HEK293 (cell line): ENCODE measurements at regions not wholly inside any gene's neighbourhood (a gene's known extent, or its start where the extent isn't known, plus 50 kb on each side); places are given as distances from the start of the nearest gene placed in this dataset.

Experiments used
- CTCF ChIA-PET: fragments of 350-600 bp; formaldehyde crosslinking; extraction: SDS; loops from one replicate; lab custom pipeline; 2021; ENCODE audit warnings: antibody characterized with exemption; lab: Yijun Ruan, JAX
- POLR2A ChIA-PET: fragments of 300-600 bp; formaldehyde crosslinking; extraction: SDS; loops from one replicate; lab custom pipeline; 2020; ENCODE audit warnings: antibody characterized with exemption, inconsistent platforms; lab: Yijun Ruan, JAX
- H3K27ac ChIP-seq: fragments of 200-500 bp; sonication (Bioruptor generic); 2 replicates; pipeline ENCODE4 v1.5.1; 2014; ENCODE audit warnings: low read depth, low read length, control low read depth, inconsistent platforms; ENCODE audit errors: extremely low read depth
- H3K36me3 ChIP-seq, 2 experiments: fragments of 200-500 bp in 1 of 2; sonication (Bioruptor generic) in 1 of 2; 1 replicate in 1 of 2; 2 replicates in 1 of 2; pipeline ENCODE4 v1.5.1; 2014 to 2017; ENCODE audit warnings: inconsistent platforms in 2 of 2, low read length in 2 of 2; ENCODE audit not compliant: control insufficient read depth in 2 of 2, insufficient read depth in 1 of 2
- H3K4me1 ChIP-seq: fragments of 200-500 bp; sonication (Bioruptor generic); 2 replicates; pipeline ENCODE4 v1.5.1; 2014; ENCODE audit warnings: mild to moderate bottlenecking, low read length, inconsistent platforms; ENCODE audit not compliant: control insufficient read depth, insufficient read depth
- H3K4me3 ChIP-seq: 2 replicates; pipeline ENCODE4 v1.5.1; 2011; ENCODE audit warnings: low read depth, mild to moderate bottlenecking, control low read depth, low read length, moderate library complexity
- H3K9me3 ChIP-seq: fragments of 200-500 bp; sonication (Bioruptor generic); 2 replicates; pipeline ENCODE4 v1.5.1; 2014; ENCODE audit warnings: low read depth, low read length, inconsistent platforms; ENCODE audit not compliant: control insufficient read depth, insufficient read depth
- AEBP2 ChIP-seq: fragments of 450-650 bp; formaldehyde crosslinking; IDR thresholded peaks from 2 replicates; pipeline ENCODE4 v1.5.1; 2016; ENCODE audit warnings: missing biosample characterization, missing genetic modification characterization, borderline replicate concordance
- GLI4 ChIP-seq: fragments of 450-650 bp; formaldehyde crosslinking; IDR thresholded peaks from 2 replicates; pipeline ENCODE4 v1.5.1; 2016; ENCODE audit warnings: missing biosample characterization, missing genetic modification characterization
- KLF1 ChIP-seq: fragments of 450-650 bp; formaldehyde crosslinking; IDR thresholded peaks from 2 replicates; pipeline ENCODE4 v1.5.1; 2016; ENCODE audit warnings: missing biosample characterization, missing genetic modification characterization
- KLF17 ChIP-seq: fragments of 450-650 bp; formaldehyde crosslinking; IDR thresholded peaks from 2 replicates; pipeline ENCODE4 v1.5.1; 2016; ENCODE audit warnings: missing biosample characterization, missing genetic modification characterization
- OVOL3 ChIP-seq: fragments of 450-650 bp; formaldehyde crosslinking; IDR thresholded peaks from 2 replicates; pipeline ENCODE4 v1.5.1; 2016; ENCODE audit warnings: missing biosample characterization, missing genetic modification characterization
- RBAK ChIP-seq: fragments of 450-650 bp; formaldehyde crosslinking; IDR thresholded peaks from 2 replicates; pipeline ENCODE4 v1.5.1; 2016; ENCODE audit warnings: missing biosample characterization, missing genetic modification characterization
- TRIM28 ChIP-seq: IDR thresholded peaks from 2 replicates; pipeline ENCODE4 v1.6.1; 2011; ENCODE audit warnings: low read length, control low read depth, borderline replicate concordance
- ZNF114 ChIP-seq: fragments of 450-650 bp; formaldehyde crosslinking; IDR thresholded peaks from 2 replicates; pipeline ENCODE4 v1.5.0; 2017; ENCODE audit warnings: missing biosample characterization, missing genetic modification characterization
- ZNF221 ChIP-seq: fragments of 450-650 bp; formaldehyde crosslinking; IDR thresholded peaks from 2 replicates; pipeline ENCODE4 v1.5.1; 2017; ENCODE audit warnings: missing biosample characterization, missing genetic modification characterization, borderline replicate concordance
- ZNF280D ChIP-seq: fragments of 450-650 bp; formaldehyde crosslinking; IDR thresholded peaks from 2 replicates; pipeline ENCODE4 v1.5.1; 2016; ENCODE audit warnings: missing biosample characterization, missing genetic modification characterization
- ZNF354C ChIP-seq: fragments of 450-650 bp; formaldehyde crosslinking; IDR thresholded peaks from 2 replicates; pipeline ENCODE4 v1.5.1; 2016; ENCODE audit warnings: missing biosample characterization, missing genetic modification characterization, low read depth, borderline replicate concordance
- ZNF501 ChIP-seq: fragments of 450-650 bp; formaldehyde crosslinking; IDR thresholded peaks from 2 replicates; pipeline ENCODE4 v1.5.1; 2016; ENCODE audit warnings: missing biosample characterization, missing genetic modification characterization
- ZNF510 ChIP-seq: fragments of 450-650 bp; formaldehyde crosslinking; IDR thresholded peaks from 2 replicates; pipeline ENCODE4 v1.5.1; 2018; ENCODE audit warnings: mild to moderate bottlenecking, missing genetic modification characterization, missing biosample characterization; ENCODE audit not compliant: insufficient replicate concordance
- ZNF513 ChIP-seq: fragments of 450-650 bp; IDR thresholded peaks from 2 replicates; pipeline ENCODE4 v1.5.1; 2018; ENCODE audit warnings: missing biosample characterization, missing genetic modification characterization
- ZNF518A ChIP-seq: fragments of 450-650 bp; formaldehyde crosslinking; conservative IDR thresholded peaks from 2 replicates; pipeline ENCODE4 v1.5.1; 2016; ENCODE audit warnings: low read depth, missing biosample characterization, missing genetic modification characterization
- ZNF660 ChIP-seq: fragments of 450-650 bp; IDR thresholded peaks from 2 replicates; pipeline ENCODE4 v1.5.1; 2018; ENCODE audit warnings: missing biosample characterization, mild to moderate bottlenecking, missing genetic modification characterization
- ZNF670 ChIP-seq: fragments of 450-650 bp; formaldehyde crosslinking; IDR thresholded peaks from 2 replicates; pipeline ENCODE4 v1.5.1; 2016; ENCODE audit warnings: missing biosample characterization, missing genetic modification characterization, low read depth
- ZNF701 ChIP-seq: fragments of 450-650 bp; formaldehyde crosslinking; IDR thresholded peaks from 2 replicates; pipeline ENCODE4 v1.5.1; 2016; ENCODE audit warnings: missing biosample characterization, missing genetic modification characterization
- ZNF707 ChIP-seq: fragments of 450-650 bp; formaldehyde crosslinking; IDR thresholded peaks from 2 replicates; pipeline ENCODE4 v1.5.1; 2016; ENCODE audit warnings: missing biosample characterization, missing genetic modification characterization
- ZXDB ChIP-seq: fragments of 450-650 bp; formaldehyde crosslinking; IDR thresholded peaks from 2 replicates; pipeline ENCODE4 v1.5.1; 2016; ENCODE audit warnings: missing biosample characterization, missing genetic modification characterization

- CTCF ChIA-PET = no interaction called here
Measured at GRCh38 chr20:5372371-5372770, 55.6 kb upstream of the PROKR2 start.

GRCh38 chr20:5369629-5370028 lies 52.9 kb upstream of the PROKR2 start:
- Histone ChIP-seq H3K9me3 (no peaks in the 10 kb centered on the region), H3K27ac (no peak overlapping the region), H3K4me1 (no peaks in the 10 kb centered on the region), H3K4me3 (no peak overlapping the region), H3K36me3 (no peaks in the 10 kb centered on the region)
- ChIA-PET POLR2A (no interaction called here), CTCF (no interaction called here)
- TF ChIP-seq ZNF510 (tag by site-specific recombination) = no peak
- no peak for TF ChIP-seq ZNF501
- no peak for TF ChIP-seq AEBP2 (tag by site-specific recombination)
- no peak for TF ChIP-seq ZNF221 (tag by site-specific recombination)
- no peak for TF ChIP-seq ZNF670 (tag by site-specific recombination)
- no peak for TF ChIP-seq ZNF660
- no peak for TF ChIP-seq ZNF280D (tag by site-specific recombination)
- TF ChIP-seq TRIM28 = no peak
- TF ChIP-seq ZNF114 (tag by site-specific recombination) = no peak

More at GRCh38 chr20:5372371-5372770, 55.6 kb upstream of the PROKR2 start:
- Histone ChIP-seq H3K9me3 (no peaks in the 10 kb centered on the region), H3K27ac (no peak overlapping the region)
- TF ChIP-seq ZNF701 (tag by site-specific recombination) (no peak), ZXDB (tag by site-specific recombination) (no peak), RBAK (no peak), KLF1 (tag by site-specific recombination) (no peak), OVOL3 (tag by site-specific recombination) (no peak), ZNF114 (tag by site-specific recombination) (no peak), ZNF707 (tag by site-specific recombination) (no peak), ZNF518A (tag by site-specific recombination) (no peak), GLI4 (tag by site-specific recombination) (no peak), KLF17 (no peak), ZNF513 (tag by site-specific recombination) (no peak), ZNF354C (tag by site-specific recombination) (no peak)
- TF ChIP-seq, all 188 proteins: peak for 0
- Histone ChIP-seq H3K4me3 (no peak overlapping the region), H3K36me3 (no peaks in the 10 kb centered on the region), H3K4me1 (no peaks in the 10 kb centered on the region)
- POLR2A ChIA-PET = no interaction called here
